ENCODE measurements at regions not wholly inside any gene's neighbourhood (a gene's known extent, or its start where the extent isn't known, plus 50 kb on each side); places are given as distances from the start of the nearest gene placed in this dataset.

DNA sequence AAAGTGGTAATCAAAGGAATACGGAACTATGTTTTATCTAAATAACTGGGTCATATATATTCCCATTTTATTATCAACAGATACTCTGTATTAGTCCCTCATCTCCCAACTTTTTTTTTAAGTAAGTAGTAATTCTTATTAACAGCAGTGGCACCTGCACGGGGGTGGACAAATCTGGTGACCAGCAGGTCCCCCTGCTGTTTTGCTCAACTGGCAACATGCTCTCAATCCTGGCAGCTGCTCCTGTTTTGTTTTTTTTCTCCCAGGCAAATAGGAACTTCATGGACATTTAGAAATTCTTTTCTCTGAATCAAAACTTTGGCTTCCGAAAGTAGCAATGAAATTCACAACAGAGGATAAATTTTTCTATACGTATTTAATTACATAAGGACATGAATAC lies 193.5 kb downstream of the SS18 start:
- no peak overlapping the region for H3K4me3 Mint-ChIP-seq
- TF ChIP-seq EZH2 (IDR thresholded peaks at IDR 0.05; ENCODE audit: borderline replicate concordance, insufficient read depth, low read depth, low read length, poor library complexity, severe bottlenecking), result no peak
- TF ChIP-seq, protein P1, sequence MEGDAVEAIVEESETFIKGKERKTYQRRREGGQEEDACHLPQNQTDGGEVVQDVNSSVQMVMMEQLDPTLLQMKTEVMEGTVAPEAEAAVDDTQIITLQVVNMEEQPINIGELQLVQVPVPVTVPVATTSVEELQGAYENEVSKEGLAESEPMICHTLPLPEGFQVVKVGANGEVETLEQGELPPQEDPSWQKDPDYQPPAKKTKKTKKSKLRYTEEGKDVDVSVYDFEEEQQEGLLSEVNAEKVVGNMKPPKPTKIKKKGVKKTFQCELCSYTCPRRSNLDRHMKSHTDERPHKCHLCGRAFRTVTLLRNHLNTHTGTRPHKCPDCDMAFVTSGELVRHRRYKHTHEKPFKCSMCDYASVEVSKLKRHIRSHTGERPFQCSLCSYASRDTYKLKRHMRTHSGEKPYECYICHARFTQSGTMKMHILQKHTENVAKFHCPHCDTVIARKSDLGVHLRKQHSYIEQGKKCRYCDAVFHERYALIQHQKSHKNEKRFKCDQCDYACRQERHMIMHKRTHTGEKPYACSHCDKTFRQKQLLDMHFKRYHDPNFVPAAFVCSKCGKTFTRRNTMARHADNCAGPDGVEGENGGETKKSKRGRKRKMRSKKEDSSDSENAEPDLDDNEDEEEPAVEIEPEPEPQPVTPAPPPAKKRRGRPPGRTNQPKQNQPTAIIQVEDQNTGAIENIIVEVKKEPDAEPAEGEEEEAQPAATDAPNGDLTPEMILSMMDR (IDR thresholded peaks at IDR 0.05), result no peak
- Histone ChIP-seq H3K4me1 (ENCODE audit: control insufficient read depth in 2 of 2, insufficient read depth in 2 of 2, low read length in 2 of 2) (no peaks in the 10 kb centered on the region), H3K79me2 (ENCODE audit: control insufficient read depth, insufficient read depth, low read length) (no peaks in the 10 kb centered on the region), H3K27me3 (replicated peaks in 1 of 4; ENCODE audit: control extremely low read depth in 1 of 4, control insufficient read depth in 3 of 4, insufficient read depth in 4 of 4, low read length in 3 of 4) (no peaks in the 10 kb centered on the region), H4K20me1 (ENCODE audit: control insufficient read depth, insufficient read depth, low read length, poor library complexity, severe bottlenecking) (no peaks in the 10 kb centered on the region), H3K36me3 (replicated peaks in 1 of 2; ENCODE audit: control extremely low read depth in 1 of 2, control insufficient read depth in 1 of 2, extremely low read depth in 1 of 2, insufficient read depth in 2 of 2, low read length in 1 of 2) (no peaks in the 10 kb centered on the region), H2AFZ (ENCODE audit: insufficient read depth, low read depth, low read length, poor library complexity, severe bottlenecking) (no peak overlapping the region), H3K9me3 (ENCODE audit: control extremely low read depth in 1 of 3, control insufficient read depth in 2 of 3, insufficient read depth in 1 of 3, low read length in 2 of 3) (no peaks in the 10 kb centered on the region), H3K4me2 (replicated peaks; ENCODE audit: low read depth, low read length, poor library complexity, severe bottlenecking) (no peak overlapping the region), H3K4me3 (ENCODE audit: control extremely low read depth in 1 of 5, extremely low read depth in 1 of 5, insufficient read depth in 1 of 5, low read depth in 2 of 5, low read length in 4 of 5) (no peak overlapping the region), H3K9ac (ENCODE audit: low read length) (no peak overlapping the region), H3K27ac (ENCODE audit: low read length in 2 of 2) (no peak overlapping the region)
- ChIA-PET CTCF (interaction anchor here (0.7 to 3.1 kb wide), 3 partner anchors 15 to 1017 kb away, joined by 3 to 10 read pairs (median 3); no protein-coding TSS in a partner anchor), POLR2A (no interaction called here)
- H3K4me1 Mint-ChIP-seq, result no peaks in the 10 kb centered on the region
- ATAC-seq (ENCODE audit: low read depth) (no peak), DNase-seq (no peak)
- intact Hi-C loops (cut with micrococcal nuclease), result loop anchor here (2.0 kb wide), 2 partner anchors 586 to 1408 kb away; no protein-coding TSS in a partner anchor
- H3K27me3 Mint-ChIP-seq, result peaks cover 18% of the 10 kb centered on the region
- 93% methylated on average over 2 of the region's 4 CpGs for WGBS (ENCODE audit: insufficient coverage)
- no peaks in the 10 kb centered on the region for H3K9me3 Mint-ChIP-seq (ENCODE audit: insufficient read depth)
- H3K27ac Mint-ChIP-seq, result no peak overlapping the region

DNA sequence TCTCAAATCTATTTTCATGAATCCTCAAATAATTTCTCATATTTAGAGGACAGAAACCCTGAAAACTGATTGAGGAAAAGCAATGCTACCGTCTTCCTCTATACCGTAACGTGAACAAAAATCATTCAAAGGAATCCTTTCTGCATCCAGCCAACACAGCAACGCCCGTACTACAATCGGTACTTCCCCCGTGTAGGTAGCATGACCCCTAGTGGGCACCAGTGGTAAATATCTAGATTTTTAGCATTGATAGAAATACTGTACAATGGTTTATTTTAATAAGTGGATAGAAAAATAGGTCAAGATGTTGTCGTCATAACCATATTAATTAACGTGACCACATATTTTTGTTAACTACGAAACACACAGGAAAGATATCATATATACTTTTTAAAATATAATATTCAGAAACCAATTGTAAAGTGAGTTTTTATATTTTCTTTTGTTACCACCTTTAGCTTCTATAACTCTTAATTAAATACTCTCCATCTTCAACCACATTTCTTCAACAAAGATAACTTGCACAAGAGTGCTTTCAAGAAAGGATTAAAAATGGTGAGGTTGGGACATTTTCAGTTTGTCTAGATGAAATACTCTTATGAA lies 194.1 kb downstream of the SS18 start:
- CTCF ChIA-PET, result interaction anchor here (0.7 to 3.1 kb wide), 5 partner anchors 16 to 1021 kb away, joined by 3 to 10 read pairs (median 3); no protein-coding TSS in a partner anchor
- POLR2A ChIA-PET, result no interaction called here
- WGBS (ENCODE audit: insufficient coverage), result no CpG with 5 or more reads among the region's 10 CpGs
- peaks cover 18% of the 10 kb centered on the region for H3K27me3 Mint-ChIP-seq
- intact Hi-C loops (cut with micrococcal nuclease), result loop anchor here (2.0 kb wide), 2 partner anchors 585 to 1407 kb away; no protein-coding TSS in a partner anchor
- ATAC-seq (ENCODE audit: low read depth) (peak; percentile 47), DNase-seq (peak; percentile 28)
- no peaks in the 10 kb centered on the region for H3K36me3 ChIP-seq (replicated peaks in 1 of 2; ENCODE audit: control extremely low read depth in 1 of 2, control insufficient read depth in 1 of 2, extremely low read depth in 1 of 2, insufficient read depth in 2 of 2, low read length in 1 of 2)
- no peak overlapping the region for H3K27ac Mint-ChIP-seq
- TF ChIP-seq, protein P1 (IDR thresholded peaks at IDR 0.05), result peak; percentile 85
- no peak for TF ChIP-seq EZH2 (IDR thresholded peaks at IDR 0.05; ENCODE audit: borderline replicate concordance, insufficient read depth, low read depth, low read length, poor library complexity, severe bottlenecking)
- no peaks in the 10 kb centered on the region for H3K27me3 ChIP-seq (replicated peaks in 1 of 4; ENCODE audit: control extremely low read depth in 1 of 4, control insufficient read depth in 3 of 4, insufficient read depth in 4 of 4, low read length in 3 of 4)
- no peaks in the 10 kb centered on the region for H4K20me1 ChIP-seq (ENCODE audit: control insufficient read depth, insufficient read depth, low read length, poor library complexity, severe bottlenecking)
- no peak overlapping the region for H3K27ac ChIP-seq (ENCODE audit: low read length in 2 of 2)
- H3K4me2 ChIP-seq (replicated peaks; ENCODE audit: low read depth, low read length, poor library complexity, severe bottlenecking), result no peak overlapping the region
- no peak overlapping the region for H3K4me3 ChIP-seq (ENCODE audit: control extremely low read depth in 1 of 5, extremely low read depth in 1 of 5, insufficient read depth in 1 of 5, low read depth in 2 of 5, low read length in 4 of 5)
- no peaks in the 10 kb centered on the region for H3K4me1 ChIP-seq (ENCODE audit: control insufficient read depth in 2 of 2, insufficient read depth in 2 of 2, low read length in 2 of 2)
- no peak overlapping the region for H3K4me3 Mint-ChIP-seq
- peak overlapping the region; percentile 57 for H2AFZ ChIP-seq (ENCODE audit: insufficient read depth, low read depth, low read length, poor library complexity, severe bottlenecking)
- no peaks in the 10 kb centered on the region for H3K9me3 Mint-ChIP-seq (ENCODE audit: insufficient read depth)
- H3K9ac ChIP-seq (ENCODE audit: low read length), result no peak overlapping the region
- H3K9me3 ChIP-seq (ENCODE audit: control extremely low read depth in 1 of 3, control insufficient read depth in 2 of 3, insufficient read depth in 1 of 3, low read length in 2 of 3), result no peaks in the 10 kb centered on the region
- no peaks in the 10 kb centered on the region for H3K4me1 Mint-ChIP-seq
- H3K79me2 ChIP-seq (ENCODE audit: control insufficient read depth, insufficient read depth, low read length), result no peaks in the 10 kb centered on the region

Data from B cell (primary cell).